LHCN-M2 (cell line): ENCODE measurements at regions not wholly inside any gene's neighbourhood (a gene's known extent, or its start where the extent isn't known, plus 50 kb on each side); places are given as distances from the start of the nearest gene placed in this dataset.
"Not testable (repeated sequence)": the region's sequence is repeated elsewhere in the genome, so short reads cannot be mapped to it uniquely, and the experiment has no call there.

Experiments
- DNase-seq: peaks from one replicate; pipeline ENCODE4 v3.0.0-alpha.2; 2012; ENCODE audit warnings: low read depth

GRCh38 chr1:96072021-96072420 is 649.6 kb upstream of the PTBP2 start:
- DNase-seq = no peak

GRCh38 chr1:96073100-96073499 is 648.5 kb upstream of the PTBP2 start:
- no peak for DNase-seq

- no peak for DNase-seq
Measured at GRCh38 chr1:96074422-96074821, 647.2 kb upstream of the PTBP2 start.

- DNase-seq = no peak
Measured at GRCh38 chr1:96074876-96075577, 646.6 kb upstream of the PTBP2 start.

- DNase-seq = no peak
Measured at GRCh38 chr1:96075704-96076455, 645.7 kb upstream of the PTBP2 start.

- no peak for DNase-seq
Measured at GRCh38 chr1:96076589-96076988, 645.0 kb upstream of the PTBP2 start.

GRCh38 chr1:96079581-96079980 is 642.0 kb upstream of the PTBP2 start:
- DNase-seq = no peak

GRCh38 chr1:96080925-96081324 is 640.7 kb upstream of the PTBP2 start:
- DNase-seq = peak; percentile 1

- no peak for DNase-seq
Measured at GRCh38 chr1:96087719-96088118, 633.9 kb upstream of the PTBP2 start.

GRCh38 chr1:96090134-96090533 is 631.5 kb upstream of the PTBP2 start:
- no peak for DNase-seq

- no peak for DNase-seq
Measured at GRCh38 chr1:96095849-96096612, 625.6 kb upstream of the PTBP2 start.

- DNase-seq = no peak
Measured at GRCh38 chr1:96096613-96097321, 624.8 kb upstream of the PTBP2 start.

GRCh38 chr1:96104506-96104905 is 617.1 kb upstream of the PTBP2 start:
- DNase-seq = no peak

GRCh38 chr1:96104906-96105305 is 616.7 kb upstream of the PTBP2 start:
- DNase-seq = no peak

GRCh38 chr1:96116731-96117130 is 604.9 kb upstream of the PTBP2 start:
- DNase-seq = no peak

GRCh38 chr1:96130432-96130831 is 591.2 kb upstream of the PTBP2 start:
- DNase-seq = no peak

- DNase-seq = no peak
Measured at GRCh38 chr1:96144636-96145035, 576.9 kb upstream of the PTBP2 start.

GRCh38 chr1:96145492-96145891 is 576.1 kb upstream of the PTBP2 start:
- no peak for DNase-seq

GRCh38 chr1:96152957-96153356 is 568.6 kb upstream of the PTBP2 start:
- not testable (repeated sequence) for DNase-seq

- no peak for DNase-seq
Measured at GRCh38 chr1:96157101-96157500, 564.5 kb upstream of the PTBP2 start.

- no peak for DNase-seq
Measured at GRCh38 chr1:96159379-96159778, 562.2 kb upstream of the PTBP2 start.

- no peak for DNase-seq
Measured at GRCh38 chr1:96164053-96164452, 557.5 kb upstream of the PTBP2 start.
